Keratinocyte (primary cell): ENCODE measurements at regions not wholly inside any gene's neighbourhood (a gene's known extent, or its start where the extent isn't known, plus 50 kb on each side); places are given as distances from the start of the nearest gene placed in this dataset.

Source experiments
- DNase-seq: peaks from one replicate; pipeline ENCODE4 v3.0.0-alpha.2; 2011; ENCODE audit warnings: low read depth, missing footprints, low spot score
- FAIRE-seq: peaks from 2 replicates; lab custom pipeline; 2011; peaks lifted over from hg19 to GRCh38; lab: Jason Lieb, UNC
- H2AFZ ChIP-seq: 2 replicates; pipeline ENCODE4 v1.6.0; 2012; ENCODE audit warnings: low read length, control low read depth, inconsistent platforms; ENCODE audit not compliant: control insufficient read depth
- H3K27ac ChIP-seq: 2 replicates; pipeline ENCODE4 v1.5.1; 2011; ENCODE audit warnings: low read length; ENCODE audit not compliant: control insufficient read depth, insufficient read depth
- H3K27me3 ChIP-seq: 3 replicates; pipeline ENCODE4 v1.6.0; 2011; ENCODE audit warnings: low read length; ENCODE audit not compliant: control insufficient read depth, insufficient read depth; ENCODE audit errors: extremely low read depth
- H3K36me3 ChIP-seq, 2 experiments: 2 replicates in 1 of 2; 3 replicates in 1 of 2; pipeline ENCODE4 v1.5.1; 2011; ENCODE audit warnings: low read length in 2 of 2, mild to moderate bottlenecking in 1 of 2; ENCODE audit not compliant: control insufficient read depth in 2 of 2, insufficient read depth in 2 of 2; ENCODE audit errors: extremely low read depth in 1 of 2
- H3K4me1 ChIP-seq: 3 replicates; pipeline ENCODE4 v1.5.1; 2011; ENCODE audit warnings: low read length; ENCODE audit not compliant: control insufficient read depth, insufficient read depth; ENCODE audit errors: extremely low read depth
- H3K4me2 ChIP-seq: 3 replicates; pipeline ENCODE4 v1.6.0; 2011; ENCODE audit warnings: low read depth, low read length; ENCODE audit not compliant: control insufficient read depth, insufficient read depth; ENCODE audit errors: extremely low read depth
- H3K4me3 ChIP-seq, 3 experiments: fragments of 200-600 bp in 1 of 3; sonication (generic) in 1 of 3; 2 replicates in 2 of 3; 3 replicates in 1 of 3; pipeline ENCODE4 v1.5.1; 2011 to 2016; ENCODE audit warnings: low read length in 3 of 3, mild to moderate bottlenecking in 3 of 3, control low read depth in 2 of 3, inconsistent platforms in 1 of 3, low read depth in 1 of 3, mixed read lengths in 1 of 3, mixed run types in 1 of 3, moderate library complexity in 1 of 3; ENCODE audit not compliant: control insufficient read depth in 2 of 3, insufficient read depth in 2 of 3; ENCODE audit errors: extremely low read depth in 1 of 3
- H3K79me2 ChIP-seq: 2 replicates; pipeline ENCODE4 v1.6.0; 2012; ENCODE audit warnings: low read length; ENCODE audit not compliant: control insufficient read depth, insufficient read depth
- H3K9ac ChIP-seq: 3 replicates; pipeline ENCODE4 v1.6.0; 2011; ENCODE audit warnings: low read length; ENCODE audit not compliant: control insufficient read depth, insufficient read depth; ENCODE audit errors: extremely low read depth
- H3K9me1 ChIP-seq: 3 replicates; pipeline ENCODE4 v1.6.0; 2011; ENCODE audit warnings: low read length; ENCODE audit not compliant: control insufficient read depth, insufficient read depth; ENCODE audit errors: extremely low read depth
- H3K9me3 ChIP-seq: 2 replicates; pipeline ENCODE4 v1.5.1; 2012; ENCODE audit warnings: low read depth, low read length; ENCODE audit not compliant: control insufficient read depth
- H4K20me1 ChIP-seq: 3 replicates; pipeline ENCODE4 v1.6.0; 2011; ENCODE audit warnings: low read length; ENCODE audit not compliant: control insufficient read depth, insufficient read depth; ENCODE audit errors: extremely low read depth
- CTCF ChIP-seq, 3 experiments: IDR thresholded peaks in 1 of 3; conservative IDR thresholded peaks in 1 of 3; optimal IDR thresholded peaks in 1 of 3; 2 replicates in 2 of 3; 3 replicates in 1 of 3; pipeline versions ENCODE3 to v1.5.1; 2011; ENCODE audit warnings: low read length in 3 of 3, mild to moderate bottlenecking in 3 of 3, moderate library complexity in 2 of 3, control low read depth in 1 of 3, inconsistent platforms in 1 of 3; ENCODE audit not compliant: insufficient read depth in 2 of 3; ENCODE audit errors: extremely low read depth in 1 of 3
- EZH2 ChIP-seq: IDR thresholded peaks from one replicate; pipeline ENCODE4 v1.6.1; 2012; ENCODE audit warnings: inconsistent platforms, mild to moderate bottlenecking, low read length, moderate library complexity
- dilution Hi-C: fragments of 300-500 bp; cut with MboI; formaldehyde crosslinking; loops from one replicate; pipeline ENCODE4 v1.7.0; 2020; ENCODE audit warnings: low sequenced_read_pairs; ENCODE audit not compliant: extremely low pct_ligation_motif_present

- no peak overlapping the region for H3K4me2 ChIP-seq
Observed at GRCh38 chr2:145623136-145623535, 1103.2 kb upstream of the ZEB2 start.

GRCh38 chr2:145622285-145622684 lies 1102.4 kb upstream of the ZEB2 start:
- no peaks in the 10 kb centered on the region for H3K9me1 ChIP-seq
- H3K9ac ChIP-seq, result no peak overlapping the region
- H3K4me3 ChIP-seq, result no peak overlapping the region
- no peaks in the 10 kb centered on the region for H3K4me1 ChIP-seq
- no peaks in the 10 kb centered on the region for H3K27me3 ChIP-seq
- DNase-seq, result no peak
- no peaks in the 10 kb centered on the region for H4K20me1 ChIP-seq
- H3K27ac ChIP-seq, result no peak overlapping the region
- H3K9me3 ChIP-seq, result no peaks in the 10 kb centered on the region
- dilution Hi-C loops, result no loop called here
- H3K79me2 ChIP-seq, result no peaks in the 10 kb centered on the region
- H2AFZ ChIP-seq, result no peak overlapping the region
- H3K36me3 ChIP-seq, result no peaks in the 10 kb centered on the region
- H3K4me2 ChIP-seq, result no peak overlapping the region
- TF ChIP-seq EZH2 (no peak), CTCF (optimal IDR thresholded peaks at IDR 0.05 in 1 of 3, IDR thresholded peaks at IDR 0.05 in 1 of 3, conservative IDR thresholded peaks at IDR 0.05 in 1 of 3; ENCODE audit: extremely low read depth in 1 of 3, insufficient read depth in 2 of 3, low read length in 3 of 3) (no peak)
- FAIRE-seq, result peak; percentile 20

More at GRCh38 chr2:145623136-145623535, 1103.2 kb upstream of the ZEB2 start:
- Histone ChIP-seq H3K27ac (no peak overlapping the region), H4K20me1 (no peaks in the 10 kb centered on the region), H3K9me3 (no peaks in the 10 kb centered on the region), H3K9ac (no peak overlapping the region), H3K36me3 (no peaks in the 10 kb centered on the region), H3K4me1 (no peaks in the 10 kb centered on the region), H3K4me3 (no peak overlapping the region), H2AFZ (no peak overlapping the region), H3K79me2 (no peaks in the 10 kb centered on the region), H3K9me1 (no peaks in the 10 kb centered on the region), H3K27me3 (no peaks in the 10 kb centered on the region)
- no peak for FAIRE-seq
- DNase-seq, result no peak
- TF ChIP-seq CTCF (optimal IDR thresholded peaks at IDR 0.05 in 1 of 3, IDR thresholded peaks at IDR 0.05 in 1 of 3, conservative IDR thresholded peaks at IDR 0.05 in 1 of 3; ENCODE audit: extremely low read depth in 1 of 3, insufficient read depth in 2 of 3, low read length in 3 of 3) (no peak), EZH2 (no peak)
- dilution Hi-C loops, result no loop called here
